Body of pancreas (tissue), 4 donors: ENCODE measurements at regions not wholly inside any gene's neighbourhood (a gene's known extent, or its start where the extent isn't known, plus 50 kb on each side); places are given as distances from the start of the nearest gene placed in this dataset.

ENCODE experiments used
- ATAC-seq: fragments of 150-250 bp; one replicate; pipeline ENCODE4 v1.9.1; 2016
- DNase-seq, 4 donors: peaks; one replicate each; pipeline ENCODE4 v3.0.0-alpha.2; 2019
- H3K27ac ChIP-seq, 4 donors: fragments of 200-600 bp; sonication (generic); 1 replicate in 3 of 4; 2 replicates in 1 of 4; pipeline versions ENCODE4 v1.5.1 to v1.6.1; 2016 to 2019; ENCODE audit warnings: mild to moderate bottlenecking in 1 of 4, mixed read lengths in 1 of 4, moderate library complexity in 1 of 4
- H3K27me3 ChIP-seq, 2 donors: fragments of 200-600 bp; sonication (generic); one replicate each; pipeline ENCODE4 v1.6.0; 2016; ENCODE audit warnings: mild to moderate bottlenecking in 1 of 2
- H3K36me3 ChIP-seq, 2 donors: fragments of 200-600 bp; sonication (generic); replicated peaks in 1 of 2; 2 replicates each; pipeline ENCODE4 v1.5.1; 2016; ENCODE audit warnings: low read depth in 2 of 2; ENCODE audit not compliant: insufficient read depth in 1 of 2
- H3K4me1 ChIP-seq: fragments of 200-600 bp; sonication (generic); one replicate; pipeline ENCODE4 v1.6.0; 2016
- H3K4me3 ChIP-seq, 2 donors: fragments of 200-600 bp; sonication (generic); 1 replicate in 1 of 2; 2 replicates in 1 of 2; pipeline ENCODE4 v1.5.1; 2016 to 2019
- H3K9me3 ChIP-seq, 3 donors: fragments of 200-600 bp; sonication (generic); 1 replicate in 2 of 3; 2 replicates in 1 of 3; pipeline ENCODE4 v1.5.1; 2016
- POLR2A ChIP-seq, 3 donors: fragments of 450-650 bp; IDR thresholded peaks; one replicate each; pipeline ENCODE4 v1.6.1; 2016; ENCODE audit warnings: antibody characterized with exemption in 3 of 3, mild to moderate bottlenecking in 2 of 3
- WGBS, 2 donors: methylation state at CpG; one replicate each; pipeline ENCODE4 v1.1.5; 2017; 5-methylcytosine and 5-hydroxymethylcytosine counted together
- intact Hi-C: fragments of 100-400 bp; cut with DNase I; formaldehyde crosslinking; loops from one replicate; pipeline ENCODE4 v1.15.1; 2023
- TF ChIP-seq, protein P1 (sequence below), 7 experiments: fragments of 450-650 bp in 4 of 7; fragments of 200-600 bp in 3 of 7; sonication (generic) in 3 of 7; IDR thresholded peaks; one replicate each; pipeline ENCODE4 v1.5.1; 2016 to 2019; ENCODE audit warnings: antibody characterized with exemption in 7 of 7

GRCh38 chr1:30264672-30265025 is 458.7 kb downstream of the MATN1 start:
- intact Hi-C loops = no loop called here
- H3K27ac ChIP-seq = no peak overlapping the region
- no peaks in the 10 kb centered on the region for H3K27me3 ChIP-seq
- H3K4me3 ChIP-seq = no peak overlapping the region
- WGBS, 2 donors = 68 to 78% methylated on average over 4 of the region's 4 CpGs
- no peak for DNase-seq
- TF ChIP-seq POLR2A (IDR thresholded peaks at IDR 0.05) = no peak
- TF ChIP-seq, protein P1, sequence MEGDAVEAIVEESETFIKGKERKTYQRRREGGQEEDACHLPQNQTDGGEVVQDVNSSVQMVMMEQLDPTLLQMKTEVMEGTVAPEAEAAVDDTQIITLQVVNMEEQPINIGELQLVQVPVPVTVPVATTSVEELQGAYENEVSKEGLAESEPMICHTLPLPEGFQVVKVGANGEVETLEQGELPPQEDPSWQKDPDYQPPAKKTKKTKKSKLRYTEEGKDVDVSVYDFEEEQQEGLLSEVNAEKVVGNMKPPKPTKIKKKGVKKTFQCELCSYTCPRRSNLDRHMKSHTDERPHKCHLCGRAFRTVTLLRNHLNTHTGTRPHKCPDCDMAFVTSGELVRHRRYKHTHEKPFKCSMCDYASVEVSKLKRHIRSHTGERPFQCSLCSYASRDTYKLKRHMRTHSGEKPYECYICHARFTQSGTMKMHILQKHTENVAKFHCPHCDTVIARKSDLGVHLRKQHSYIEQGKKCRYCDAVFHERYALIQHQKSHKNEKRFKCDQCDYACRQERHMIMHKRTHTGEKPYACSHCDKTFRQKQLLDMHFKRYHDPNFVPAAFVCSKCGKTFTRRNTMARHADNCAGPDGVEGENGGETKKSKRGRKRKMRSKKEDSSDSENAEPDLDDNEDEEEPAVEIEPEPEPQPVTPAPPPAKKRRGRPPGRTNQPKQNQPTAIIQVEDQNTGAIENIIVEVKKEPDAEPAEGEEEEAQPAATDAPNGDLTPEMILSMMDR (IDR thresholded peaks at IDR 0.05) = no peak
- no peaks in the 10 kb centered on the region for H3K9me3 ChIP-seq
- no peaks in the 10 kb centered on the region for H3K36me3 ChIP-seq
- ATAC-seq = no peak
- no peaks in the 10 kb centered on the region for H3K4me1 ChIP-seq

DNA sequence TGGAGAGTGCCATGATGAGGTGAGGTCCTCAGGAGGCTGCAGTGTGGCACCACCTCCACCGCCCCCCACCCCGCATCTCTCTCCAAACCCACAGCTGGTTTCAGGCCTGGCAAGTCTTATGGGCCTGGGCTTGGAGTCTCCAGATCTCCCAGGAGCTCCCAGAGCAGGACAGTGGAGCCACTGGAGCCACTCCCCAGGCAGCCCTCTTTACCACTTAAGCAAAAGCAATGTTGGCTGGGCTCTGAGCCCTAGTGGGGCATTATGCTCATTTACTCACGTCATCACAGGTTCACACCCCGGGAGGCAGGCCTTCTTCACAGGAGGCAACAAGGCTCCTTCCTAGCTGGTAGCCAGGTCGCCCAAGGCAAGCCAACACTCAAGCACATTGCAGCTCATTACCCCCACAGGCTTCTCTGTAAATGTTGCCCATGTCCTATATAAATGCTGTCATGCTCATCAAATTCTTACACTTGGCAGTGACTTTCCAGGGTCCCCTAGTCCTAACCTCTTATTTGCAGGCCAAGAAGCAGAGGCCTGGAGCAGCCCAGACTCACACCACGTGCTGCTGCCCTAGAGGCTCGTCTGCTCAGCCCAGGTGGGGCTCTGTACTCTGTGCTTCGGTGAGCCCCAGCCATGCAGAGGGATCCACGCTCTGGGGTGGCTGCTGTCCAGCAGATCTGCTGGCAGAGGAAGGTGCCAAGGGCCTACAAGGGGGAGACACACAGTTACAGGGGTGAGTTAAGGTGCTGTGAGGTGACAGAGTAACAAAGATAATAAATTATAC is 459.3 kb downstream of the MATN1 start:
- no peak for ATAC-seq
- Histone ChIP-seq H3K27me3 (no peaks in the 10 kb centered on the region), H3K36me3 (no peaks in the 10 kb centered on the region), H3K9me3 (no peaks in the 10 kb centered on the region), H3K4me3 (no peak overlapping the region), H3K4me1 (no peaks in the 10 kb centered on the region), H3K27ac (no peak overlapping the region)
- intact Hi-C loops = no loop called here
- WGBS, 2 donors = 58 to 72% methylated on average over 5 to 9 of the region's 9 CpGs
- TF ChIP-seq, protein P1 (IDR thresholded peaks at IDR 0.05) = no peak
- TF ChIP-seq POLR2A (IDR thresholded peaks at IDR 0.05) = no peak
- no peak for DNase-seq

GRCh38 chr1:30263405-30263804 is 460.0 kb downstream of the MATN1 start:
- Histone ChIP-seq H3K36me3 (no peaks in the 10 kb centered on the region), H3K4me3 (no peak overlapping the region), H3K27me3 (no peaks in the 10 kb centered on the region), H3K9me3 (no peaks in the 10 kb centered on the region), H3K4me1 (no peaks in the 10 kb centered on the region), H3K27ac (no peak overlapping the region)
- TF ChIP-seq POLR2A (IDR thresholded peaks at IDR 0.05) = no peak
- TF ChIP-seq, protein P1 (IDR thresholded peaks at IDR 0.05) = no peak
- DNase-seq = no peak
- no peak for ATAC-seq
- intact Hi-C loops = no loop called here
- 96 to 100% methylated on average over 2 to 4 of the region's 4 CpGs for WGBS, 2 donors

DNA sequence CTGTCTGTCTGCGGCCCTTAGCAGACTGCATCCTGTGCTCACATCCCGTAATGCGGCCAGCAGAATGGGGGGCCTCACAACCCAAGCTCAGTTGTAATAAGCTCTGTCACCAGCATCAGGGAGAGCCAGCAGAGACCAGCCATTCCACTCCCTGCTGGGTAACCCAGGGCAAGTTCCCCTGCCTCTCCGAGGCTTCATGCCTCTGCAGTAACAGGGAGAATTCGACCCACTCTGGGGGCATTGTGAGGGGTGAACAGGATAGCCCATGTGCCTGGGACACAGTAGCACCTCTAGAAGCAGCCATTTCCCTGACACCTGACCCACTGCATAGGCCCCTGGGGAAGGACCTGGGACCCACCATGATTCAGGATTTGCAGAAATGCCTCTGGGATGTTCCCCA is 461.2 kb downstream of the MATN1 start:
- ATAC-seq (no peak), DNase-seq (no peak)
- Histone ChIP-seq H3K4me3 (no peak overlapping the region), H3K27ac (no peak overlapping the region), H3K36me3 (no peaks in the 10 kb centered on the region), H3K4me1 (no peaks in the 10 kb centered on the region), H3K9me3 (no peaks in the 10 kb centered on the region), H3K27me3 (no peaks in the 10 kb centered on the region)
- intact Hi-C loops = no loop called here
- WGBS, 2 donors = 79 to 90% methylated on average over 4 to 5 of the region's 5 CpGs
- TF ChIP-seq POLR2A (IDR thresholded peaks at IDR 0.05) = no peak
- TF ChIP-seq, protein P1 (IDR thresholded peaks at IDR 0.05) = no peak

GRCh38 chr1:30260318-30260717 is 463.1 kb downstream of the MATN1 start:
- intact Hi-C loops = no loop called here
- Histone ChIP-seq H3K4me1 (no peaks in the 10 kb centered on the region), H3K4me3 (no peak overlapping the region), H3K27me3 (no peaks in the 10 kb centered on the region), H3K36me3 (no peaks in the 10 kb centered on the region), H3K27ac (no peak overlapping the region), H3K9me3 (no peaks in the 10 kb centered on the region)
- WGBS, 2 donors = 70 to 74% methylated on average over 3 of the region's 3 CpGs
- TF ChIP-seq, protein P1 (IDR thresholded peaks at IDR 0.05) = no peak
- TF ChIP-seq POLR2A (IDR thresholded peaks at IDR 0.05) = no peak
- DNase-seq (no peak), ATAC-seq (no peak)
